H1 (cell line): ENCODE measurements at regions not wholly inside any gene's neighbourhood (a gene's known extent, or its start where the extent isn't known, plus 50 kb on each side); places are given as distances from the start of the nearest gene placed in this dataset.

ENCODE experiments used
- CTCF ChIA-PET: fragments of 300-600 bp; sonication (Branson Sonifier 250); formaldehyde crosslinking; loops from one replicate; lab custom pipeline; 2021; ENCODE audit not compliant: partially characterized antibody; lab: Charles Lee
- POLR2A ChIA-PET: fragments of 300-600 bp; sonication (Branson Sonifier 250); formaldehyde crosslinking; loops from one replicate; lab custom pipeline; 2021; ENCODE audit warnings: inconsistent platforms; ENCODE audit not compliant: partially characterized antibody; lab: Charles Lee
- DNase-seq, 2 experiments: peaks; one replicate each; pipeline versions ENCODE4 v3.0.0 to v3.0.0-alpha.2; 2010 to 2022; ENCODE audit warnings: low spot score in 2 of 2, low read depth in 1 of 2, mixed read lengths in 1 of 2
- FAIRE-seq: peaks from 2 replicates; lab custom pipeline; 2011; peaks lifted over from hg19 to GRCh38; lab: Jason Lieb, UNC
- H2AFZ ChIP-seq: 2 replicates; pipeline ENCODE4 v1.8.1; 2012; ENCODE audit warnings: low read length, inconsistent platforms
- H2AK5ac ChIP-seq: 2 replicates; pipeline ENCODE4 v1.6.1; 2013; ENCODE audit warnings: low read depth, low read length
- H2BK120ac ChIP-seq: replicated peaks from 2 replicates; pipeline ENCODE3; 2013; ENCODE audit warnings: low read depth, low read length, inconsistent platforms
- H2BK12ac ChIP-seq: 2 replicates; pipeline ENCODE4 v1.6.1; 2013; ENCODE audit warnings: low read depth, low read length
- H2BK15ac ChIP-seq: 2 replicates; pipeline ENCODE4 v1.6.1; 2013; ENCODE audit warnings: low read length
- H2BK20ac ChIP-seq: 2 replicates; pipeline ENCODE4 v1.6.1; 2013; ENCODE audit warnings: low read length
- H2BK5ac ChIP-seq: 2 replicates; pipeline ENCODE4 v1.6.1; 2013; ENCODE audit warnings: low read depth, low read length
- H3K14ac ChIP-seq: 2 replicates; pipeline ENCODE4 v1.6.1; 2013; ENCODE audit warnings: inconsistent platforms; ENCODE audit not compliant: insufficient read length
- H3K18ac ChIP-seq: 2 replicates; pipeline ENCODE4 v1.6.1; 2013; ENCODE audit warnings: low read length; ENCODE audit errors: extremely low read depth
- H3K23ac ChIP-seq: 2 replicates; pipeline ENCODE4 v1.6.1; 2013; ENCODE audit warnings: inconsistent platforms; ENCODE audit not compliant: insufficient read length
- H3K23me2 ChIP-seq: 2 replicates; pipeline ENCODE4 v1.6.1; 2013; ENCODE audit warnings: low read depth, low read length
- H3K27ac ChIP-seq: 2 replicates; pipeline ENCODE4 v1.6.1; 2011; ENCODE audit warnings: low read depth, low read length, inconsistent platforms
- H3K27me3 ChIP-seq, 4 experiments: replicated peaks in 1 of 4; 1 replicate in 1 of 4; 2 replicates in 3 of 4; pipeline versions ENCODE4 v1.6.1 to v1.8.1; 2011 to 2013; ENCODE audit warnings: low read length in 3 of 4, mild to moderate bottlenecking in 3 of 4, inconsistent platforms in 2 of 4, mixed read lengths in 2 of 4, moderate library complexity in 1 of 4; ENCODE audit not compliant: control insufficient read depth in 3 of 4, insufficient read depth in 3 of 4; ENCODE audit errors: extremely low read depth in 1 of 4
- H3K36me3 ChIP-seq, 4 experiments: 2 replicates each; pipeline versions ENCODE4 v1.6.1 to v1.8.1; 2011 to 2013; ENCODE audit warnings: mild to moderate bottlenecking in 4 of 4, low read length in 3 of 4, moderate library complexity in 2 of 4, control low read depth in 1 of 4, inconsistent platforms in 1 of 4; ENCODE audit not compliant: insufficient read depth in 4 of 4, control insufficient read depth in 2 of 4
- H3K4ac ChIP-seq: replicated peaks from 2 replicates; pipeline ENCODE3; 2013; ENCODE audit warnings: low read length, low read depth, mixed read lengths, inconsistent platforms; ENCODE audit not compliant: insufficient read length
- H3K4me1 ChIP-seq, 4 experiments: replicated peaks in 1 of 4; 1 replicate in 1 of 4; 2 replicates in 3 of 4; pipeline versions ENCODE4 v1.6.1 to v1.8.1; 2011 to 2013; ENCODE audit warnings: low read length in 3 of 4, inconsistent platforms in 2 of 4, mixed read lengths in 1 of 4; ENCODE audit not compliant: insufficient read depth in 4 of 4, control insufficient read depth in 3 of 4
- H3K4me2 ChIP-seq, 2 experiments: 2 replicates each; pipeline versions ENCODE4 v1.6.1 to v1.8.1; 2011 to 2013; ENCODE audit warnings: low read depth in 2 of 2, low read length in 2 of 2, control low read depth in 1 of 2, inconsistent platforms in 1 of 2, mild to moderate bottlenecking in 1 of 2; ENCODE audit not compliant: insufficient read depth in 1 of 2
- H3K4me3 ChIP-seq, 4 experiments: fragments of 200-600, 300-600 bp in 1 of 4; sonication (generic), shearing (Covaris generic), sonication (Bioruptor Twin) in 1 of 4; 2 replicates each; pipeline versions ENCODE4 v1.5.1 to v1.8.1; 2011 to 2016; ENCODE audit warnings: low read length in 4 of 4, low read depth in 3 of 4, control low read depth in 2 of 4, inconsistent platforms in 2 of 4, mild to moderate bottlenecking in 2 of 4, mixed read lengths in 1 of 4, moderate library complexity in 1 of 4; ENCODE audit not compliant: insufficient read depth in 2 of 4; ENCODE audit errors: extremely low read depth in 1 of 4
- H3K56ac ChIP-seq: replicated peaks from 2 replicates; pipeline ENCODE3; 2013; ENCODE audit warnings: low read depth, mild to moderate bottlenecking, mixed read lengths, low read length, inconsistent platforms; ENCODE audit not compliant: insufficient read length
- H3K79me1 ChIP-seq: 2 replicates; pipeline ENCODE4 v1.6.1; 2013; ENCODE audit warnings: low read depth, low read length, control low read depth
- H3K79me2 ChIP-seq, 2 experiments: 2 replicates each; pipeline versions ENCODE4 v1.6.1 to v1.8.1; 2012 to 2013; ENCODE audit warnings: low read length in 2 of 2, mild to moderate bottlenecking in 2 of 2, inconsistent platforms in 1 of 2; ENCODE audit not compliant: insufficient read depth in 2 of 2, control insufficient read depth in 1 of 2
- H3K9ac ChIP-seq, 4 experiments: replicated peaks in 1 of 4; 1 replicate in 1 of 4; 2 replicates in 3 of 4; pipeline versions ENCODE4 v1.6.1 to v1.8.1; 2011 to 2013; ENCODE audit warnings: low read depth in 3 of 4, low read length in 3 of 4, control low read depth in 2 of 4, mild to moderate bottlenecking in 2 of 4, moderate library complexity in 2 of 4, inconsistent platforms in 1 of 4; ENCODE audit errors: extremely low read depth in 1 of 4
- H3K9me3 ChIP-seq, 2 experiments: 2 replicates each; pipeline versions ENCODE4 v1.6.1 to v1.8.1; 2012 to 2013; ENCODE audit warnings: mild to moderate bottlenecking in 2 of 2, moderate library complexity in 2 of 2, control low read depth in 1 of 2, inconsistent platforms in 1 of 2, low read depth in 1 of 2, low read length in 1 of 2, mixed read lengths in 1 of 2; ENCODE audit not compliant: insufficient read depth in 2 of 2
- H4K20me1 ChIP-seq, 2 experiments: replicated peaks in 1 of 2; 2 replicates each; pipeline versions ENCODE3 to v1.8.1; 2011 to 2013; ENCODE audit warnings: inconsistent platforms in 2 of 2, low read length in 2 of 2, mild to moderate bottlenecking in 1 of 2; ENCODE audit not compliant: insufficient read depth in 2 of 2, control insufficient read depth in 1 of 2
- H4K5ac ChIP-seq: 2 replicates; pipeline ENCODE4 v1.6.1; 2013; ENCODE audit warnings: low read length, low read depth, mixed read lengths, inconsistent platforms; ENCODE audit not compliant: insufficient read length
- H4K8ac ChIP-seq: 2 replicates; pipeline ENCODE4 v1.8.0; 2013; ENCODE audit warnings: mild to moderate bottlenecking, moderate library complexity, low read length, inconsistent platforms; ENCODE audit not compliant: insufficient read depth; ENCODE audit errors: extremely low read depth
- H4K91ac ChIP-seq: replicated peaks from 2 replicates; pipeline ENCODE3; 2013; ENCODE audit warnings: low read length, mixed read lengths, inconsistent platforms; ENCODE audit not compliant: insufficient read length
- CHD2 ChIP-seq: IDR thresholded peaks from 2 replicates; pipeline ENCODE4 v1.6.1; 2012; ENCODE audit warnings: low read length, improper control_type of control experiment
- CTBP2 ChIP-seq: IDR thresholded peaks from 2 replicates; pipeline ENCODE4 v1.7.0; 2011; ENCODE audit warnings: borderline replicate concordance, mild to moderate bottlenecking, moderate library complexity, mixed read lengths, low read length; ENCODE audit not compliant: insufficient read depth, insufficient read length
- PHF8 ChIP-seq: fragments of 200-600 bp; sonication (generic); conservative IDR thresholded peaks from 2 replicates; pipeline ENCODE4 v1.7.1; 2012; ENCODE audit warnings: low read depth, mild to moderate bottlenecking, inconsistent platforms, low read length, moderate library complexity
- RXRA ChIP-seq: IDR thresholded peaks from 2 replicates; pipeline ENCODE4 v1.6.1; 2011; ENCODE audit warnings: low read depth, mild to moderate bottlenecking, low read length, moderate library complexity; ENCODE audit not compliant: insufficient read depth
- SP2 ChIP-seq: IDR thresholded peaks from 2 replicates; pipeline ENCODE4 v1.6.1; 2012; ENCODE audit warnings: mild to moderate bottlenecking, low read length, inconsistent platforms
- WGBS, 2 experiments: shearing (Covaris generic) in 1 of 2; methylation state at CpG; one replicate each; pipeline versions ENCODE4 v1.1.6 to v1.1.7; 2013 to 2015; ENCODE audit warnings: low lambda C conversion rate in 2 of 2, mixed read lengths in 2 of 2, inconsistent platforms in 1 of 2, low coverage in 1 of 2, missing lambda C conversion rate in 1 of 2; ENCODE audit not compliant: insufficient replicate concordance in 2 of 2, insufficient coverage in 1 of 2, insufficient read length in 1 of 2; ENCODE audit errors: extremely low coverage in 1 of 2, missing lambda C conversion rate in 1 of 2; 5-methylcytosine and 5-hydroxymethylcytosine counted together

- Histone ChIP-seq H3K23ac (no peak overlapping the region), H3K9me3 (no peaks in the 10 kb centered on the region), H4K8ac (no peak overlapping the region), H3K36me3 (no peaks in the 10 kb centered on the region), H3K4me1 (no peaks in the 10 kb centered on the region), H4K20me1 (no peaks in the 10 kb centered on the region), H3K79me1 (no peaks in the 10 kb centered on the region), H4K91ac (no peak overlapping the region), H2AK5ac (no peak overlapping the region), H3K14ac (no peak overlapping the region), H3K27ac (no peak overlapping the region), H3K4me3 (no peak overlapping the region), H2BK12ac (no peak overlapping the region), H2BK5ac (no peak overlapping the region), H2BK15ac (no peak overlapping the region), H2BK20ac (no peak overlapping the region), H2AFZ (no peak overlapping the region), H3K27me3 (no peaks in the 10 kb centered on the region), H3K23me2 (no peaks in the 10 kb centered on the region), H3K56ac (no peak overlapping the region), H3K4me2 (no peak overlapping the region), H3K4ac (no peak overlapping the region), H2BK120ac (no peak overlapping the region), H3K79me2 (no peaks in the 10 kb centered on the region), H3K18ac (no peak overlapping the region), H4K5ac (no peak overlapping the region), H3K9ac (no peak overlapping the region)
- FAIRE-seq (peak; percentile 13), DNase-seq (no peak)
- TF ChIP-seq CHD2 = no peak
- no peak for TF ChIP-seq CTBP2
- no peak for TF ChIP-seq PHF8
- TF ChIP-seq RXRA = no peak
- TF ChIP-seq SP2 = no peak
- ChIA-PET POLR2A (no interaction called here), CTCF (interaction anchor here (0.9 to 1.8 kb wide), 5 partner anchors 8 to 83 kb away, joined by 3 to 8 read pairs (median 4); no protein-coding TSS in a partner anchor)
- WGBS, 2 experiments = 89% methylated on average over 2 of the region's 2 CpGs; no CpG with 5 or more reads in 1 of the 2 experiments
Observed at GRCh38 chr12:59067083-59067482, 146.8 kb upstream of the LRIG3 start.
